ENCODE measurements at regions not wholly inside any gene's neighbourhood (a gene's known extent, or its start where the extent isn't known, plus 50 kb on each side); places are given as distances from the start of the nearest gene placed in this dataset.

DNA sequence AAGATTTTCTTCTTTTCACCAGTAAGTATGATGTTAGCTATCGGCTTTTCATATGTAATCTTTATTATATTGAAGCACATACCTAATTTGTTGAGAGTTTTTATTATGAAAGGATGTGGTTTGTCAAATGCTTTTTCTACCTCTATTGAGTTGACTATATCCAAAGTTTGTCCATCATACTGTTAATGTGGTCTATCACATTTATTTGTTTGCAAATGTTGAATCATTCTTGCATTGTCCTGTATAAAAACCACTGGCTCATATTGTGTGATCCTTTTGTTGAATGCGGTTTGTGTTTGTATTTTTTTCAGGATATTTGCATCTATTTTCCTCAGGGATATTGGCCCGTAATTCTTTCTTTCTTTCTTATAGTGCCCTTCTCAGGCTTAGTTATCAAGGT is 675.5 kb downstream of the NUP35 start:
- no peak for TF ChIP-seq POLR2AphosphoS5 (IDR thresholded peaks at IDR 0.05)
- TF ChIP-seq, protein P1, sequence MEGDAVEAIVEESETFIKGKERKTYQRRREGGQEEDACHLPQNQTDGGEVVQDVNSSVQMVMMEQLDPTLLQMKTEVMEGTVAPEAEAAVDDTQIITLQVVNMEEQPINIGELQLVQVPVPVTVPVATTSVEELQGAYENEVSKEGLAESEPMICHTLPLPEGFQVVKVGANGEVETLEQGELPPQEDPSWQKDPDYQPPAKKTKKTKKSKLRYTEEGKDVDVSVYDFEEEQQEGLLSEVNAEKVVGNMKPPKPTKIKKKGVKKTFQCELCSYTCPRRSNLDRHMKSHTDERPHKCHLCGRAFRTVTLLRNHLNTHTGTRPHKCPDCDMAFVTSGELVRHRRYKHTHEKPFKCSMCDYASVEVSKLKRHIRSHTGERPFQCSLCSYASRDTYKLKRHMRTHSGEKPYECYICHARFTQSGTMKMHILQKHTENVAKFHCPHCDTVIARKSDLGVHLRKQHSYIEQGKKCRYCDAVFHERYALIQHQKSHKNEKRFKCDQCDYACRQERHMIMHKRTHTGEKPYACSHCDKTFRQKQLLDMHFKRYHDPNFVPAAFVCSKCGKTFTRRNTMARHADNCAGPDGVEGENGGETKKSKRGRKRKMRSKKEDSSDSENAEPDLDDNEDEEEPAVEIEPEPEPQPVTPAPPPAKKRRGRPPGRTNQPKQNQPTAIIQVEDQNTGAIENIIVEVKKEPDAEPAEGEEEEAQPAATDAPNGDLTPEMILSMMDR (IDR thresholded peaks at IDR 0.05): no peak
- TF ChIP-seq EP300 (IDR thresholded peaks at IDR 0.05): no peak

All from esophagus muscularis mucosa (tissue), 4 donors.